Colon (tissue), 2 donors: ENCODE measurements at regions not wholly inside any gene's neighbourhood (a gene's known extent, or its start where the extent isn't known, plus 50 kb on each side); places are given as distances from the start of the nearest gene placed in this dataset.

Experiments used
- FAIRE-seq: peaks from 2 replicates; lab custom pipeline; 2012; peaks lifted over from hg19 to GRCh38; lab: Jason Lieb, UNC
- donor health status: control.
- donor health status: control.

DNA sequence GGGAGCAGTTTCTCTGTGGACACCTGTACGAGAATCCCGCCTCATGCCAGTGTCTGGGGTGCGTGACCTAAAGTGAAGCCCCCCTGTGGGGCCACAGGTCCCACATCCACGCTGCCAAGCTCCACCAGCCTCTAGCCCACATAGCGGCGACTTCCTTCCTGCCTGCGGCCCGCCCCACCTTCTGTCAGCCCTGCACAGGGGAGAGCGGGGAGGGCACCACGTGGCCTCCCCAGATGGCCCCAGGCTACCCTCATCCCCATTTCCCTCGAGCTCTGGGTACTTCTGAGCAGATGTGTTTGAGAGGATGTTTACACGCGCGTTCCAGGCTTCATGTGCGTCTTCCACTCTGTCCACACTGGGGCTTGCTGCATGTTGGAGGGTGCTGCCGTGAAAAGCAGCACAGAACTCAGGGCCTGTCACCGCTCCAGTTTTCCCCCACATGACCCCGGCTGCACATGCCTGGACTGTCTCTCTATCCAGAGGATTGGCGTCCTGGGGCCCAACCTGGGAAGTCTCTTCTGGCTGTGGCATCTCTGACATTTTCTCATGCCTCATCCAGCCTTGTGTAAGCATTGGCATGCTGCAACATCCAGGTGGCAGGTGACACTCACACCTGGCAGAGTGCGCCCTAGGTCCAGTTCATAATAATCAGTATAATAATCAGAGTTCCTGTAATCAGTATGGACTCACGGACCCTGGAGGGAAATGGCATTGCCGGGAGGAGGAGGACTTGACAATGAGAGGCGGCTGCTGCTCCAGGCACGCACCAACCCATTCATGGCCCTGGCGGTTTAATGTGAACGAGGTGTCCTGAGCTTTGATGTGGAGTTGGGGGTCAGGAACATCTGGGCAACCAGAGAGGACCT, 146.3 kb upstream of the TWIST2 start:
- FAIRE-seq, result no peak

GRCh38 chr2:238702276-238703052, 145.4 kb upstream of the TWIST2 start:
- no peak for FAIRE-seq

- FAIRE-seq, result no peak
Observed at GRCh38 chr2:238703053-238703415, 144.9 kb upstream of the TWIST2 start.

- FAIRE-seq, result no peak
Observed at GRCh38 chr2:238703436-238703835, 144.4 kb upstream of the TWIST2 start.

DNA sequence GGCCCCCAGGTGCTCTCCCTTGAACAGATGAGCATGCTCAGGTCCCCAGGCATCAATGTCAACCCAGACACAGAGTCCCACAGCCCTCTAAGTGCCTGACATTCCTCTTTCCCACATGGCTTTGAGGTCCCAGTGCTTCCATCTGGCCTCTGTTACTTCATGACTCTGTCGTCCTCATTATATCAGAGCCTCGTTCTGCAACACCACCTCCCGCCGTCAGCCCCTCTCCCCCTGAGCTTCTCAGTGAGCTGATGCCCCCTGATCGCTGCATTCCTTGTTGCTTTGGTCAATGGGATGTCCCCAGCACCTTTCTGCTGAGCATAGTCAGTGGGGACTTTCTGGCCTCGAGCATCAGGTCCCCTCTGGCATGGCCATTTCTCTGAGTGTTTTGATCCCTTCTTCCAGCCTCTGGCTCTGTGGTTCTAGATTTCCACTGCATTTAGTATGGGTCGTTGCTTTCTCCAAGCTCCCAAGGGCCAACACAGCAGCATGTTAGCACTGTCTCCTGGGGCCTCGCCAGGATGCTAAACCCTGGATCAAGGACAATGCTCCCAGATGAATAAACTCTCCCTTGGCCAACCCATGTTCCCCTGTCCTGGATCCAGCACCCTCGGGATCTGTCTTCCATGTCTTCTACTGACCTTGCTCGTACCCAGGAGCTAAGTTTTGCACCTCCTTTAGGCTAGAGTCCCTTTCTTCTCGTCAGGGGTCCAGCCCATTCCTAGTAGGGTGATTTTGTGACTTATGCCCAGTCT, 143.2 kb upstream of the TWIST2 start:
- FAIRE-seq, result no peak

- no peak for FAIRE-seq
Observed at GRCh38 chr2:238706163-238706562, 141.7 kb upstream of the TWIST2 start.

DNA sequence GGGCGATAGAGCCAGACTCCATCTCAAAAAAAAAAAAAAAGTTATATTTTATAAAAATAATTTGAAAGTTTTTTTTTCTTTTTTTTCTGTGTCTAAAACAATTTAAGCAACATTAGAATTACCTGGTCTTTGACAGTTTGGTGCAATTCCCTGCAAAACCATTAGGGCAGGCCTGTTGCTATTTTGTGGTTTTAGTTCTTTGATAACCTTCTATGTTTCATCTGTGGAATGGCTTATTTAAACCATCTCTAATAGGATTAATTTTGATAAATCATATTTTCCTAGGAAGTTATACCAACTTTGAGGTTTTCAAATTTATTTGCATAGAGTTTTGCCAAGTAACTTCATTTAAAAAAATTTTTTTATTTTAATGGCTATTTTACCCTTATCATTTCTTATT, 141.2 kb upstream of the TWIST2 start:
- peak; percentile 21 for FAIRE-seq

- FAIRE-seq, result no peak
Observed at GRCh38 chr2:238709325-238710025, 138.4 kb upstream of the TWIST2 start.

- FAIRE-seq, result no peak
Observed at GRCh38 chr2:238710032-238710735, 137.7 kb upstream of the TWIST2 start.

DNA sequence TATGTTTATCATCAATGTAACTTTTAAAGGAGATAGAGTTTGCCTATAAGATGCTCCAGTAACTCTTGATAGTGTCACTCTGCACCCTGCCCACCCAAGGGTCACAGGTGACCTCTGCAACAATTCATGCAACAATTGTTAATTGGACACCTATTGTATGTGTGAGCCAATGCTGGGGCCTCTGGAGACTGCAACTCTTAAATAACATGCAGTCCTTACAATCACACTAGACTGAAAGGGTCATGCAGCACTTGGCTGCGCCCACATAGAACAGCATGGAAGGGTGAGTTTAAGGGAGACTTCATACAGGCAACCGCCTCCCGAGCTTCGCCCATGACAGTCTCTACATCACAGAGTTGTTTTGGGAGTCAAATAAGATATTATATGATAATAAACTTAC, 137.1 kb upstream of the TWIST2 start:
- no peak for FAIRE-seq

GRCh38 chr2:238711346-238711745, 136.5 kb upstream of the TWIST2 start:
- no peak for FAIRE-seq

GRCh38 chr2:238712011-238712410, 135.9 kb upstream of the TWIST2 start:
- no peak for FAIRE-seq

- no peak for FAIRE-seq
Observed at GRCh38 chr2:238713198-238713826, 134.6 kb upstream of the TWIST2 start.

GRCh38 chr2:238714038-238714528, 133.8 kb upstream of the TWIST2 start:
- FAIRE-seq, result no peak

DNA sequence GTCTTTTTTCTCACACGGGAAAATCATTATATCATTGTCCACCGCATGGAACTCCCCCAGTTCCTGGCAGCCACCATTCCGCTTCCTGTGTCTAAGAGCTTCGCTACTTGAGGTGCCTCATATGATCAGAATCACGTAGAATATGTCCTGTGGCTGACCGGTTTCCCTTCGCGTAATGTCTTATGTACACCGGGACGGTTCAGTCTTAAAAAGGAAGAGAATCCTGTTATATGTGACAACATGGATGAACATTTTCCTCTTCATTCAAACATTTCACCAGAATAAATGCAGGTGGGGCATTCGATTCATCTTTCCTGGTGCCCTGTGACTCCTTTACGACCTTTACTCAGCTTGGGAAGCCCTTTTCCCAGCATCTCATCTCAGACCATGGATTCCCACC, 131.7 kb upstream of the TWIST2 start:
- no peak for FAIRE-seq

- FAIRE-seq, result no peak
Observed at GRCh38 chr2:238716585-238716984, 131.3 kb upstream of the TWIST2 start.

GRCh38 chr2:238717084-238717483, 130.8 kb upstream of the TWIST2 start:
- no peak for FAIRE-seq

- FAIRE-seq, result no peak
Observed at GRCh38 chr2:238719641-238720040, 128.2 kb upstream of the TWIST2 start.

- no peak for FAIRE-seq
Observed at GRCh38 chr2:238720232-238720672, 127.6 kb upstream of the TWIST2 start.

- no peak for FAIRE-seq
Observed at GRCh38 chr2:238722181-238722580, 125.7 kb upstream of the TWIST2 start.

- FAIRE-seq, result no peak
Observed at GRCh38 chr2:238722883-238723282, 125.0 kb upstream of the TWIST2 start.
